T1000 (cell line): ENCODE measurements at regions not wholly inside any gene's neighbourhood (a gene's known extent, or its start where the extent isn't known, plus 50 kb on each side); places are given as distances from the start of the nearest gene placed in this dataset.
"Not testable (repeated sequence)": the region's sequence is repeated elsewhere in the genome, so short reads cannot be mapped to it uniquely, and the experiment has no call there.

ENCODE experiments used
- DNase-seq: peaks from one replicate; lab custom pipeline; 2025; ENCODE audit warnings: mixed read lengths; lab: John Stamatoyannopoulos, UW

- DNase-seq: no peak
Observed at GRCh38 chr3:27629366-27629765, 92.8 kb downstream of the EOMES start.

GRCh38 chr3:27628026-27628750, 93.9 kb downstream of the EOMES start:
- no peak for DNase-seq

- DNase-seq: no peak
Observed at GRCh38 chr3:27626596-27627118, 95.5 kb downstream of the EOMES start.

- no peak for DNase-seq
Observed at GRCh38 chr3:27625864-27626263, 96.3 kb downstream of the EOMES start.

- DNase-seq: peak; percentile 56
Observed at GRCh38 chr3:27623085-27623753, 98.9 kb downstream of the EOMES start.

- no peak for DNase-seq
Observed at GRCh38 chr3:27617552-27617951, 104.6 kb downstream of the EOMES start.

GRCh38 chr3:27616031-27616430, 106.1 kb downstream of the EOMES start:
- DNase-seq: no peak

GRCh38 chr3:27615555-27615954, 106.6 kb downstream of the EOMES start:
- no peak for DNase-seq

GRCh38 chr3:27614592-27614991, 107.5 kb downstream of the EOMES start:
- DNase-seq: no peak

- DNase-seq: no peak
Observed at GRCh38 chr3:27613846-27614500, 108.2 kb downstream of the EOMES start.

GRCh38 chr3:27610800-27611525, 111.2 kb downstream of the EOMES start:
- no peak for DNase-seq

GRCh38 chr3:27607370-27607769, 114.8 kb downstream of the EOMES start:
- no peak for DNase-seq

- DNase-seq: no peak
Observed at GRCh38 chr3:27606537-27606936, 115.6 kb downstream of the EOMES start.

GRCh38 chr3:27601311-27601710, 117.1 kb upstream of the SLC4A7 start:
- not testable (repeated sequence) for DNase-seq

- not testable (repeated sequence) for DNase-seq
Observed at GRCh38 chr3:27599741-27600140, 115.6 kb upstream of the SLC4A7 start.

GRCh38 chr3:27596921-27597320, 112.7 kb upstream of the SLC4A7 start:
- DNase-seq: no peak

GRCh38 chr3:27596334-27596841, 112.2 kb upstream of the SLC4A7 start:
- DNase-seq: no peak

GRCh38 chr3:27594096-27594690, 110.0 kb upstream of the SLC4A7 start:
- DNase-seq: no peak

GRCh38 chr3:27593173-27593572, 109.0 kb upstream of the SLC4A7 start:
- DNase-seq: no peak

- no peak for DNase-seq
Observed at GRCh38 chr3:27591312-27592210, 107.4 kb upstream of the SLC4A7 start.
